Peyer's patch (tissue), 4 donors: ENCODE measurements at regions not wholly inside any gene's neighbourhood (a gene's known extent, or its start where the extent isn't known, plus 50 kb on each side); places are given as distances from the start of the nearest gene placed in this dataset.

ENCODE experiments used
- POLR2A ChIP-seq, 2 donors: fragments of 450-650 bp; IDR thresholded peaks; one replicate each; pipeline ENCODE4 v1.5.1; 2017; ENCODE audit warnings: antibody characterized with exemption in 2 of 2, mild to moderate bottlenecking in 2 of 2, moderate library complexity in 2 of 2
- TF ChIP-seq, protein P1 (sequence below), 6 experiments: fragments of 450-650 bp in 4 of 6; fragments of 200-600 bp in 2 of 6; sonication (generic) in 1 of 6; IDR thresholded peaks; one replicate each; pipeline ENCODE4 v1.5.1; 2017 to 2019; ENCODE audit warnings: antibody characterized with exemption in 6 of 6, mild to moderate bottlenecking in 3 of 6, moderate library complexity in 1 of 6

DNA sequence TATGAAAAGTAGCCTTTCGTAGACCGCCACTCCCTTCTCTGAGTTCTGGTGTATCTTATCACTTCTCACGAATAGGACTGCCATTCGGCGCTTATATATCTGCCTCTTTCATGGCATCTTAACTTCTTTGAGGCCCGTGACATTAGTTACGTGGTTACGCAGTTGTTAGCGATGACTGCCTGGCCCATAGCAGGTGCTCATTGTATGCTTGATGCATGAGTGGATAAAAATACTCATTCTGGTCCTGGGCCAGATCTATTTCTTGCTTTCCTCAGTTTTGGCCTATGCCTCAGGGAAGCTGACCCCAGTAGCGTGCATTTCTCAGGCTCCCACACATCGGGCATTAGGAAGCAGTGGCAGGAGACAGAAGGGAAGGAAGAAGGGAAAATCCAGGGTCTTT lies 60.7 kb upstream of the PITX2 start:
- TF ChIP-seq, protein P1, sequence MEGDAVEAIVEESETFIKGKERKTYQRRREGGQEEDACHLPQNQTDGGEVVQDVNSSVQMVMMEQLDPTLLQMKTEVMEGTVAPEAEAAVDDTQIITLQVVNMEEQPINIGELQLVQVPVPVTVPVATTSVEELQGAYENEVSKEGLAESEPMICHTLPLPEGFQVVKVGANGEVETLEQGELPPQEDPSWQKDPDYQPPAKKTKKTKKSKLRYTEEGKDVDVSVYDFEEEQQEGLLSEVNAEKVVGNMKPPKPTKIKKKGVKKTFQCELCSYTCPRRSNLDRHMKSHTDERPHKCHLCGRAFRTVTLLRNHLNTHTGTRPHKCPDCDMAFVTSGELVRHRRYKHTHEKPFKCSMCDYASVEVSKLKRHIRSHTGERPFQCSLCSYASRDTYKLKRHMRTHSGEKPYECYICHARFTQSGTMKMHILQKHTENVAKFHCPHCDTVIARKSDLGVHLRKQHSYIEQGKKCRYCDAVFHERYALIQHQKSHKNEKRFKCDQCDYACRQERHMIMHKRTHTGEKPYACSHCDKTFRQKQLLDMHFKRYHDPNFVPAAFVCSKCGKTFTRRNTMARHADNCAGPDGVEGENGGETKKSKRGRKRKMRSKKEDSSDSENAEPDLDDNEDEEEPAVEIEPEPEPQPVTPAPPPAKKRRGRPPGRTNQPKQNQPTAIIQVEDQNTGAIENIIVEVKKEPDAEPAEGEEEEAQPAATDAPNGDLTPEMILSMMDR (IDR thresholded peaks at IDR 0.05), result no peak
- TF ChIP-seq POLR2A (IDR thresholded peaks at IDR 0.05), result no peak
